Breast epithelium (tissue), 4 donors: ENCODE measurements at regions not wholly inside any gene's neighbourhood (a gene's known extent, or its start where the extent isn't known, plus 50 kb on each side); places are given as distances from the start of the nearest gene placed in this dataset.

Source experiments
- DNase-seq, 2 donors: peaks; one replicate each; pipeline ENCODE4 v3.0.0-alpha.2; 2019; ENCODE audit warnings: low spot score in 2 of 2
- H3K27ac ChIP-seq, 2 donors: fragments of 200-600 bp; sonication (generic) in 1 of 2; one replicate each; pipeline ENCODE4 v1.5.1; 2016 to 2019; ENCODE audit warnings: mild to moderate bottlenecking in 1 of 2
- H3K27me3 ChIP-seq, 2 donors: fragments of 200-600 bp; sonication (generic) in 1 of 2; one replicate each; pipeline versions ENCODE4 v1.5.1 to v1.6.0; 2017 to 2019; ENCODE audit warnings: control low read depth in 1 of 2, mild to moderate bottlenecking in 1 of 2
- H3K36me3 ChIP-seq: fragments of 200-600 bp; one replicate; pipeline ENCODE4 v1.5.1; 2019
- H3K4me1 ChIP-seq, 2 donors: fragments of 200-600 bp; sonication (generic); one replicate each; pipeline ENCODE4 v1.5.1; 2016 to 2019; ENCODE audit warnings: control low read depth in 1 of 2
- H3K4me3 ChIP-seq, 3 donors: fragments of 200-600 bp; sonication (generic); 1 replicate in 2 of 3; 2 replicates in 1 of 3; pipeline ENCODE4 v1.5.1; 2016 to 2019; ENCODE audit warnings: mild to moderate bottlenecking in 3 of 3, moderate library complexity in 2 of 3
- H3K9me3 ChIP-seq, 2 donors: fragments of 200-600 bp; sonication (generic) in 1 of 2; one replicate each; pipeline ENCODE4 v1.5.1; 2016 to 2019; ENCODE audit warnings: control low read depth in 1 of 2
- CTCF ChIP-seq, 3 donors: fragments of 450-650 bp; IDR thresholded peaks; one replicate each; pipeline ENCODE4 v1.5.1; 2016 to 2017; ENCODE audit warnings: antibody characterized with exemption in 3 of 3, mild to moderate bottlenecking in 3 of 3, moderate library complexity in 3 of 3
- POLR2A ChIP-seq: fragments of 450-650 bp; IDR thresholded peaks from one replicate; pipeline ENCODE4 v1.6.1; 2016; ENCODE audit warnings: antibody characterized with exemption, mild to moderate bottlenecking, moderate library complexity
- POLR2AphosphoS5 ChIP-seq, 3 donors: sonication (generic); formaldehyde crosslinking; IDR thresholded peaks; one replicate each; pipeline ENCODE4 v1.6.1; 2017; ENCODE audit warnings: antibody characterized with exemption in 3 of 3
- intact Hi-C: fragments of 100-400 bp; cut with DNase I; formaldehyde crosslinking; loops from one replicate; pipeline ENCODE4 v1.15.1; 2023; ENCODE audit warnings: low total_unique reads

- DNase-seq = no peak
- TF ChIP-seq CTCF (IDR thresholded peaks at IDR 0.05) = no peak
- no peak for TF ChIP-seq POLR2A
- no peak for TF ChIP-seq POLR2AphosphoS5 (IDR thresholded peaks at IDR 0.05)
- Histone ChIP-seq H3K27me3 (no peaks in the 10 kb centered on the region), H3K4me3 (no peak overlapping the region), H3K4me1 (peaks cover 7 to 13% of the 10 kb centered on the region in 2 donors), H3K36me3 (no peaks in the 10 kb centered on the region), H3K9me3 (no peaks in the 10 kb centered on the region), H3K27ac (peak overlapping the region; percentile 78 to 83)
- intact Hi-C loops = no loop called here
These were observed 208.9 kb upstream of the TPM1 start for GRCh38 chr15:62833646-62834045.

GRCh38 chr15:62834686-62835329 lies 207.7 kb upstream of the TPM1 start:
- Histone ChIP-seq H3K4me3 (no peak overlapping the region), H3K4me1 (peaks cover 7 to 13% of the 10 kb centered on the region in 2 donors), H3K9me3 (no peaks in the 10 kb centered on the region), H3K36me3 (no peaks in the 10 kb centered on the region), H3K27me3 (no peaks in the 10 kb centered on the region), H3K27ac (peak overlapping the region; percentile 78 to 83)
- DNase-seq = peak in 1 of 2 donors; percentile 44
- intact Hi-C loops = no loop called here
- TF ChIP-seq POLR2A = no peak
- no peak for TF ChIP-seq POLR2AphosphoS5 (IDR thresholded peaks at IDR 0.05)
- no peak for TF ChIP-seq CTCF (IDR thresholded peaks at IDR 0.05)

GRCh38 chr15:62835351-62835750 lies 207.2 kb upstream of the TPM1 start:
- TF ChIP-seq CTCF (IDR thresholded peaks at IDR 0.05) = peak in 2 of 3 donors; percentile 10 to 26
- peak; percentile 40 to 90 (median 84) for TF ChIP-seq POLR2AphosphoS5 (IDR thresholded peaks at IDR 0.05)
- no peak for TF ChIP-seq POLR2A
- DNase-seq = peak in 1 of 2 donors; percentile 92
- Histone ChIP-seq H3K4me1 (peaks cover 7 to 13% of the 10 kb centered on the region in 2 donors), H3K9me3 (no peaks in the 10 kb centered on the region), H3K4me3 (peak overlapping the region in 1 of 3 donors; percentile 1), H3K36me3 (no peaks in the 10 kb centered on the region), H3K27me3 (no peaks in the 10 kb centered on the region), H3K27ac (peak overlapping the region; percentile 78 to 83)
- intact Hi-C loops = no loop called here

- TF ChIP-seq POLR2A (no peak), CTCF (IDR thresholded peaks at IDR 0.05) (no peak), POLR2AphosphoS5 (IDR thresholded peaks at IDR 0.05) (no peak)
- intact Hi-C loops = no loop called here
- H3K4me3 ChIP-seq = peak overlapping the region in 1 of 3 donors; percentile 1
- no peaks in the 10 kb centered on the region for H3K36me3 ChIP-seq
- DNase-seq = no peak
- peaks cover 7 to 13% of the 10 kb centered on the region in 2 donors for H3K4me1 ChIP-seq
- H3K27me3 ChIP-seq = no peaks in the 10 kb centered on the region
- peak overlapping the region; percentile 78 to 83 for H3K27ac ChIP-seq
- no peaks in the 10 kb centered on the region for H3K9me3 ChIP-seq
These were observed 206.8 kb upstream of the TPM1 start for GRCh38 chr15:62835762-62836161.

- H3K4me3 ChIP-seq = no peak overlapping the region
- H3K27me3 ChIP-seq = no peaks in the 10 kb centered on the region
- H3K4me1 ChIP-seq = peaks cover 0 to 3% of the 10 kb centered on the region in 2 donors
- H3K27ac ChIP-seq = no peak overlapping the region
- no peaks in the 10 kb centered on the region for H3K9me3 ChIP-seq
- no peak for DNase-seq
- no peaks in the 10 kb centered on the region for H3K36me3 ChIP-seq
- TF ChIP-seq POLR2AphosphoS5 (IDR thresholded peaks at IDR 0.05) (no peak), CTCF (IDR thresholded peaks at IDR 0.05) (no peak), POLR2A (no peak)
- intact Hi-C loops = no loop called here
These were observed 201.8 kb upstream of the TPM1 start for GRCh38 chr15:62840526-62841268.
